ENCODE measurements at regions not wholly inside any gene's neighbourhood (a gene's known extent, or its start where the extent isn't known, plus 50 kb on each side); places are given as distances from the start of the nearest gene placed in this dataset.

- SMC1A ChIA-PET (ENCODE audit: uncharacterized antibody, unreplicated experiment) = no interaction called here
- ATAC-seq = no peak
- FAIRE-seq = no peak
- no peak overlapping the region for H3K9ac ChIP-seq (ENCODE audit: control insufficient read depth, insufficient read depth, low read length)
- TF ChIP-seq ZNF24 (IDR thresholded peaks at IDR 0.05) = no peak
- TF ChIP-seq SUZ12 (IDR thresholded peaks at IDR 0.05; ENCODE audit: unreplicated experiment) = no peak
- TF ChIP-seq JUND (IDR thresholded peaks at IDR 0.05; ENCODE audit: low read depth, low read length) = no peak
- TF ChIP-seq SMC3 (IDR thresholded peaks at IDR 0.05; ENCODE audit: borderline replicate concordance, low read length) = no peak
- TF ChIP-seq NRF1 (conservative IDR thresholded peaks at IDR 0.05; ENCODE audit: low read depth, low read length) = no peak
- TF ChIP-seq POLR2AphosphoS5 (IDR thresholded peaks at IDR 0.05; ENCODE audit: low read length) = no peak
- no peak for TF ChIP-seq ASH2L (IDR thresholded peaks at IDR 0.05; ENCODE audit: borderline replicate concordance, low read depth)
- TF ChIP-seq NR2C1 (IDR thresholded peaks at IDR 0.05) = no peak
- no peak overlapping the region for H3K27ac ChIP-seq (ENCODE audit: control insufficient read depth, insufficient read depth)
- H3K79me2 ChIP-seq (ENCODE audit: control insufficient read depth, insufficient read depth, low read length) = no peaks in the 10 kb centered on the region
- H3K4me3 ChIP-seq = no peak overlapping the region
- in situ Hi-C loops (cut with MboI) (no loop called here), intact Hi-C loops (cut with micrococcal nuclease; ENCODE audit: unreplicated experiment) (no loop called here)
- H2AFZ ChIP-seq (ENCODE audit: control insufficient read depth, low read depth, low read length) = no peak overlapping the region
- no peaks in the 10 kb centered on the region for H4K20me1 ChIP-seq (ENCODE audit: control insufficient read depth, insufficient read depth)
- no peak for DNase-seq (ENCODE audit: low read depth, low spot score)
- WGBS (ENCODE audit: insufficient coverage, insufficient replicate concordance, low lambda C conversion rate, missing lambda C conversion rate) = 16% methylated on average over 1 of the region's 1 CpG
- H3K4me2 ChIP-seq (ENCODE audit: control insufficient read depth, insufficient read depth) = no peak overlapping the region
- no peaks in the 10 kb centered on the region for H3K4me1 ChIP-seq (ENCODE audit: control insufficient read depth, insufficient read depth, low read length)
- no peaks in the 10 kb centered on the region for H3K9me3 ChIP-seq (replicated peaks; ENCODE audit: control insufficient read depth, insufficient read depth, low read length)
- RAD21 ChIA-PET (ENCODE audit: unreplicated experiment) = no interaction called here
- CTCF ChIA-PET = no interaction called here
- H3K36me3 ChIP-seq (ENCODE audit: control insufficient read depth in 2 of 2, insufficient read depth in 2 of 2, low read length in 1 of 2) = no peaks in the 10 kb centered on the region
- no peaks in the 10 kb centered on the region for H3K27me3 ChIP-seq (replicated peaks in 1 of 2; ENCODE audit: control insufficient read depth in 2 of 2, insufficient read depth in 2 of 2, low read length in 1 of 2)
- BruUV-seq (replicated peaks) = no TSS peak
- POLR2A ChIA-PET = no interaction called here
Measured at GRCh38 chr1:102732927-102733326, 375.4 kb downstream of the COL11A1 start.

GRCh38 chr1:102726417-102726816 is 381.9 kb downstream of the COL11A1 start:
- intact Hi-C loops (cut with micrococcal nuclease; ENCODE audit: unreplicated experiment) (no loop called here), in situ Hi-C loops (cut with MboI) (no loop called here)
- WGBS (ENCODE audit: insufficient coverage, insufficient replicate concordance, low lambda C conversion rate, missing lambda C conversion rate) = 56% methylated on average over 1 of the region's 1 CpG
- Histone ChIP-seq H3K36me3 (ENCODE audit: control insufficient read depth in 2 of 2, insufficient read depth in 2 of 2, low read length in 1 of 2) (no peaks in the 10 kb centered on the region), H3K4me3 (no peak overlapping the region), H2AFZ (ENCODE audit: control insufficient read depth, low read depth, low read length) (no peak overlapping the region), H3K79me2 (ENCODE audit: control insufficient read depth, insufficient read depth, low read length) (no peaks in the 10 kb centered on the region), H4K20me1 (ENCODE audit: control insufficient read depth, insufficient read depth) (no peaks in the 10 kb centered on the region), H3K27ac (ENCODE audit: control insufficient read depth, insufficient read depth) (no peak overlapping the region), H3K4me1 (ENCODE audit: control insufficient read depth, insufficient read depth, low read length) (no peaks in the 10 kb centered on the region), H3K4me2 (ENCODE audit: control insufficient read depth, insufficient read depth) (no peak overlapping the region), H3K9ac (ENCODE audit: control insufficient read depth, insufficient read depth, low read length) (no peak overlapping the region), H3K9me3 (replicated peaks; ENCODE audit: control insufficient read depth, insufficient read depth, low read length) (no peaks in the 10 kb centered on the region), H3K27me3 (replicated peaks in 1 of 2; ENCODE audit: control insufficient read depth in 2 of 2, insufficient read depth in 2 of 2, low read length in 1 of 2) (no peaks in the 10 kb centered on the region)
- ChIA-PET RAD21 (ENCODE audit: unreplicated experiment) (no interaction called here), CTCF (no interaction called here), SMC1A (ENCODE audit: uncharacterized antibody, unreplicated experiment) (no interaction called here), POLR2A (no interaction called here)
- DNase-seq (ENCODE audit: low read depth, low spot score) (no peak), FAIRE-seq (no peak), ATAC-seq (no peak)
- no TSS peak for BruUV-seq (replicated peaks)
- TF ChIP-seq NKRF (conservative IDR thresholded peaks at IDR 0.05) = no peak
- no peak for TF ChIP-seq CUX1 (IDR thresholded peaks at IDR 0.05; ENCODE audit: insufficient replicate concordance, low read depth, low read length)
- TF ChIP-seq STAT3 (IDR thresholded peaks at IDR 0.05; ENCODE audit: low read depth, low read length) = no peak
- no peak for TF ChIP-seq ATF3 (IDR thresholded peaks at IDR 0.05; ENCODE audit: borderline replicate concordance, extremely low read depth, low read depth, low read length)
